Uterus (tissue), 3 donors: ENCODE measurements at regions not wholly inside any gene's neighbourhood (a gene's known extent, or its start where the extent isn't known, plus 50 kb on each side); places are given as distances from the start of the nearest gene placed in this dataset.

Experiments
- DNase-seq, 2 donors: peaks; one replicate each; pipeline ENCODE4 v3.0.0-alpha.2; 2019 to 2020
- H3K27ac ChIP-seq, 2 donors: fragments of 200-600 bp; sonication (generic); 1 replicate in 1 of 2; 2 replicates in 1 of 2; pipeline ENCODE4 v1.5.1; 2016 to 2018
- H3K27me3 ChIP-seq, 2 donors: fragments of 200-600 bp; sonication (generic); one replicate each; pipeline ENCODE4 v1.5.1; 2018 to 2019; ENCODE audit warnings: control low read depth in 1 of 2
- H3K36me3 ChIP-seq, 2 donors: fragments of 200-600 bp; sonication (generic); one replicate each; pipeline ENCODE4 v1.5.1; 2019; ENCODE audit warnings: control low read depth in 1 of 2
- H3K4me1 ChIP-seq, 2 donors: fragments of 200-600 bp; sonication (generic); one replicate each; pipeline ENCODE4 v1.5.1; 2018 to 2019; ENCODE audit warnings: control low read depth in 1 of 2
- H3K4me3 ChIP-seq, 2 donors: fragments of 200-600 bp; sonication (generic); 1 replicate in 1 of 2; 2 replicates in 1 of 2; pipeline ENCODE4 v1.5.1; 2018 to 2019; ENCODE audit warnings: mild to moderate bottlenecking in 1 of 2
- H3K9me3 ChIP-seq, 2 donors: fragments of 200-600 bp; sonication (generic); one replicate each; pipeline ENCODE4 v1.5.1; 2019; ENCODE audit warnings: control low read depth in 1 of 2
- CTCF ChIP-seq, 4 experiments: fragments of 200-600 bp in 2 of 4; fragments of 450-650 bp in 2 of 4; sonication (generic) in 2 of 4; IDR thresholded peaks; one replicate each; pipeline ENCODE4 v1.5.1; 2016 to 2019; ENCODE audit warnings: antibody characterized with exemption in 4 of 4, mild to moderate bottlenecking in 2 of 4, moderate library complexity in 1 of 4
- POLR2A ChIP-seq, 2 donors: fragments of 450-650 bp; IDR thresholded peaks; one replicate each; pipeline ENCODE4 v1.6.1; 2016; ENCODE audit warnings: antibody characterized with exemption in 2 of 2, mild to moderate bottlenecking in 1 of 2, moderate library complexity in 1 of 2
- intact Hi-C: fragments of 100-400 bp; cut with DNase I; formaldehyde crosslinking; loops from one replicate; pipeline ENCODE4 v1.15.1; 2023; ENCODE audit warnings: low total_unique reads
- donor health status: DM: yes; HTN: yes; CAD: no.

GRCh38 chr6:14489445-14489844 is 371.9 kb downstream of the CD83 start:
- TF ChIP-seq POLR2A (IDR thresholded peaks at IDR 0.05) (no peak), CTCF (IDR thresholded peaks at IDR 0.05) (no peak)

GRCh38 chr6:14498748-14499147 is 381.2 kb downstream of the CD83 start:
- no peak for DNase-seq
- no peaks in the 10 kb centered on the region for H3K27me3 ChIP-seq
- H3K36me3 ChIP-seq, result no peaks in the 10 kb centered on the region
- no peaks in the 10 kb centered on the region for H3K9me3 ChIP-seq
- H3K4me3 ChIP-seq, result no peak overlapping the region
- no peak overlapping the region for H3K27ac ChIP-seq
- no peak for TF ChIP-seq CTCF (IDR thresholded peaks at IDR 0.05)
- TF ChIP-seq POLR2A (IDR thresholded peaks at IDR 0.05), result no peak
- no peaks in the 10 kb centered on the region for H3K4me1 ChIP-seq
- intact Hi-C loops, result no loop called here

More at GRCh38 chr6:14489445-14489844, 371.9 kb downstream of the CD83 start:
- Histone ChIP-seq H3K9me3 (no peaks in the 10 kb centered on the region), H3K4me3 (no peak overlapping the region), H3K27ac (no peak overlapping the region), H3K4me1 (no peaks in the 10 kb centered on the region), H3K27me3 (no peaks in the 10 kb centered on the region), H3K36me3 (no peaks in the 10 kb centered on the region)
- DNase-seq, result no peak
- intact Hi-C loops, result no loop called here

GRCh38 chr6:14499309-14499708 is 381.7 kb downstream of the CD83 start:
- Histone ChIP-seq H3K27ac (no peak overlapping the region), H3K27me3 (no peaks in the 10 kb centered on the region), H3K4me1 (no peaks in the 10 kb centered on the region), H3K4me3 (no peak overlapping the region), H3K9me3 (no peaks in the 10 kb centered on the region), H3K36me3 (no peaks in the 10 kb centered on the region)
- intact Hi-C loops, result no loop called here
- no peak for DNase-seq
- TF ChIP-seq POLR2A (IDR thresholded peaks at IDR 0.05) (no peak), CTCF (IDR thresholded peaks at IDR 0.05) (no peak)

- Histone ChIP-seq H3K9me3 (no peaks in the 10 kb centered on the region), H3K27me3 (no peaks in the 10 kb centered on the region), H3K27ac (no peak overlapping the region), H3K4me3 (no peak overlapping the region), H3K36me3 (no peaks in the 10 kb centered on the region), H3K4me1 (no peaks in the 10 kb centered on the region)
- TF ChIP-seq CTCF (IDR thresholded peaks at IDR 0.05), result no peak
- no peak for TF ChIP-seq POLR2A (IDR thresholded peaks at IDR 0.05)
- intact Hi-C loops, result no loop called here
- no peak for DNase-seq
Measured at GRCh38 chr6:14499841-14500240, 382.3 kb downstream of the CD83 start.

GRCh38 chr6:14500809-14501208 is 383.2 kb downstream of the CD83 start:
- TF ChIP-seq CTCF (IDR thresholded peaks at IDR 0.05) (no peak), POLR2A (IDR thresholded peaks at IDR 0.05) (no peak)
- H3K4me3 ChIP-seq, result no peak overlapping the region
- no peaks in the 10 kb centered on the region for H3K4me1 ChIP-seq
- no peak overlapping the region for H3K27ac ChIP-seq
- intact Hi-C loops, result no loop called here
- no peak for DNase-seq
- H3K36me3 ChIP-seq, result no peaks in the 10 kb centered on the region
- H3K9me3 ChIP-seq, result no peaks in the 10 kb centered on the region
- H3K27me3 ChIP-seq, result no peaks in the 10 kb centered on the region
